ENCODE measurements at regions not wholly inside any gene's neighbourhood (a gene's known extent, or its start where the extent isn't known, plus 50 kb on each side); places are given as distances from the start of the nearest gene placed in this dataset.

DNA sequence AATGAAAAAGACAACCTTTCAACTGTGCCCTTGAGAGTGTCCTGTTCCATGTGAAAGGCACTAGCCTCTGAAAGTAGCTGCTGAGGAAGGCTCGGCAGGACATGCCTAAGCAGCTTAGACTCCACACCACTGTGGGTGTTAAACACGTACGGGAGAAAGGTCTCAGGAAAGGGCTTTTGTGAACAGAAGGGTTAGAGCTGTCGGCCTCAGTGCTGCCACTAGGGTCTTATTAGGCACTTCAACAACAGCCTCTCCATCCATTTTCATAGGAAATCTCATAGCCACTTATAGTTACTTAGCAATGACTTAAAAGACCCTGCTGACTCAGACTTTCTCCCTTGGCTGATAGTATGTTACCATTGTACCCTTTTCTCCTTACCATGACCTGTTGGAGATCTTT is 662.8 kb downstream of the TBC1D32 start:
- TF ChIP-seq ZNF513 (tag by site-specific recombination; IDR thresholded peaks at IDR 0.05), result no peak
- no peak for TF ChIP-seq ZNF670 (tag by site-specific recombination; IDR thresholded peaks at IDR 0.05; ENCODE audit: low read depth)
- TF ChIP-seq SP2 (tag by site-specific recombination; IDR thresholded peaks at IDR 0.05), result no peak
- no peak for TF ChIP-seq ZNF302 (tag by site-specific recombination; IDR thresholded peaks at IDR 0.05; ENCODE audit: low read depth)
- TF ChIP-seq, protein P1, sequence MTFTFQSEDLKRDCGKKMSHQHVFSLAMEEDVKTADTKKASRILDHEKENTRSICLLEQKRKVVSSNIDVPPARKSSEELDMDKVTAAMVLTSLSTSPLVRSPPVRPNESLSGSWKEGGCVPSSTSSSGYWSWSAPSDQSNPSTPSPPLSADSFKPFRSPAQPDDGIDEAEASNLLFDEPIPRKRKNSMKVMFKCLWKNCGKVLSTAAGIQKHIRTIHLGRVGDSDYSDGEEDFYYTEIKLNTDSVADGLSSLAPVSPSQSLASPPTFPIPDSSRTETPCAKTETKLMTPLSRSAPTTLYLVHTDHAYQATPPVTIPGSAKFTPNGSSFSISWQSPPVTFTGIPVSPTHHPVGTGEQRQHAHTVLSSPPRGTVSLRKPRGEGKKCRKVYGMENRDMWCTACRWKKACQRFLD (tag by site-specific recombination; IDR thresholded peaks at IDR 0.05), result no peak
- no peak for TF ChIP-seq FEZF1 (tag by site-specific recombination; IDR thresholded peaks at IDR 0.05)
- TF ChIP-seq ZBTB21 (tag by site-specific recombination; IDR thresholded peaks at IDR 0.05), result no peak
- TF ChIP-seq ZSCAN30 (tag by site-specific recombination; IDR thresholded peaks at IDR 0.05), result no peak
- TF ChIP-seq ZXDB (tag by site-specific recombination; IDR thresholded peaks at IDR 0.05), result no peak
- TF ChIP-seq IKZF3 (tag by site-specific recombination; IDR thresholded peaks at IDR 0.05), result no peak
- TF ChIP-seq ZNF677 (tag by site-specific recombination; IDR thresholded peaks at IDR 0.05), result no peak
- no peak for TF ChIP-seq ZNF426 (tag by site-specific recombination; IDR thresholded peaks at IDR 0.05)
- TF ChIP-seq ZNF654 (tag by site-specific recombination; IDR thresholded peaks at IDR 0.05; ENCODE audit: low read depth), result no peak
- no peak for TF ChIP-seq BCL11B (tag by site-specific recombination; IDR thresholded peaks at IDR 0.05; ENCODE audit: low read depth)
- TF ChIP-seq ZNF133 (tag by site-specific recombination; IDR thresholded peaks at IDR 0.05), result no peak
- no peak for TF ChIP-seq SCRT2 (tag by site-specific recombination; IDR thresholded peaks at IDR 0.05)
- no peak for TF ChIP-seq ZNF660 (tag by site-specific recombination; IDR thresholded peaks at IDR 0.05)
- TF ChIP-seq ZBTB6 (tag by site-specific recombination; IDR thresholded peaks at IDR 0.05), result no peak
- TF ChIP-seq, protein P2, sequence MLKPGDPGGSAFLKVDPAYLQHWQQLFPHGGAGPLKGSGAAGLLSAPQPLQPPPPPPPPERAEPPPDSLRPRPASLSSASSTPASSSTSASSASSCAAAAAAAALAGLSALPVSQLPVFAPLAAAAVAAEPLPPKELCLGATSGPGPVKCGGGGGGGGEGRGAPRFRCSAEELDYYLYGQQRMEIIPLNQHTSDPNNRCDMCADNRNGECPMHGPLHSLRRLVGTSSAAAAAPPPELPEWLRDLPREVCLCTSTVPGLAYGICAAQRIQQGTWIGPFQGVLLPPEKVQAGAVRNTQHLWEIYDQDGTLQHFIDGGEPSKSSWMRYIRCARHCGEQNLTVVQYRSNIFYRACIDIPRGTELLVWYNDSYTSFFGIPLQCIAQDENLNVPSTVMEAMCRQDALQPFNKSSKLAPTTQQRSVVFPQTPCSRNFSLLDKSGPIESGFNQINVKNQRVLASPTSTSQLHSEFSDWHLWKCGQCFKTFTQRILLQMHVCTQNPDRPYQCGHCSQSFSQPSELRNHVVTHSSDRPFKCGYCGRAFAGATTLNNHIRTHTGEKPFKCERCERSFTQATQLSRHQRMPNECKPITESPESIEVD (tag by site-specific recombination; IDR thresholded peaks at IDR 0.05), result no peak
- no peak for TF ChIP-seq ZNF394 (tag by site-specific recombination; IDR thresholded peaks at IDR 0.05; ENCODE audit: borderline replicate concordance)
- no peak overlapping the region for H3K27ac ChIP-seq (ENCODE audit: extremely low read depth, low read depth, low read length)
- H3K4me3 ChIP-seq (ENCODE audit: low read depth, low read length), result no peak overlapping the region
- ChIA-PET CTCF (interaction anchor here (0.6 kb wide), 1 partner anchor 277 kb away, joined by 3 read pairs; no protein-coding TSS in a partner anchor), POLR2A (no interaction called here)
- no peaks in the 10 kb centered on the region for H3K9me3 ChIP-seq (ENCODE audit: control insufficient read depth, insufficient read depth, low read depth, low read length)
- H3K36me3 ChIP-seq (ENCODE audit: control insufficient read depth in 2 of 2, insufficient read depth in 1 of 2, low read length in 2 of 2), result no peaks in the 10 kb centered on the region
- no peaks in the 10 kb centered on the region for H3K4me1 ChIP-seq (ENCODE audit: control insufficient read depth, insufficient read depth, low read length)

GRCh38 chr6:120652506-120652905 is 681.8 kb downstream of the TBC1D32 start:
- CTCF ChIA-PET, result no interaction called here
- no peaks in the 10 kb centered on the region for H3K36me3 ChIP-seq (ENCODE audit: control insufficient read depth in 2 of 2, insufficient read depth in 1 of 2, low read length in 2 of 2)
- H3K27ac ChIP-seq (ENCODE audit: extremely low read depth, low read depth, low read length), result no peak overlapping the region
- TF ChIP-seq PATZ1 (tag by site-specific recombination; IDR thresholded peaks at IDR 0.05), result no peak
- TF ChIP-seq ELK4 (IDR thresholded peaks at IDR 0.05; ENCODE audit: borderline replicate concordance, low read depth, low read length), result no peak
- no peak for TF ChIP-seq ZNF140 (tag by site-specific recombination; IDR thresholded peaks at IDR 0.05)
- no peak for TF ChIP-seq KLF16 (tag by site-specific recombination; IDR thresholded peaks at IDR 0.05)
- TF ChIP-seq ZNF473 (tag by site-specific recombination; IDR thresholded peaks at IDR 0.05), result no peak
- no peak for TF ChIP-seq ZNF529 (tag by site-specific recombination; IDR thresholded peaks at IDR 0.05; ENCODE audit: insufficient replicate concordance)
- no peak for TF ChIP-seq ZNF561 (tag by site-specific recombination; IDR thresholded peaks at IDR 0.05; ENCODE audit: borderline replicate concordance)
- TF ChIP-seq ZNF274 (IDR thresholded peaks at IDR 0.05; ENCODE audit: low read length), result no peak
- no peak for TF ChIP-seq ZNF274 (tag by site-specific recombination; IDR thresholded peaks at IDR 0.05; ENCODE audit: borderline replicate concordance)

More at GRCh38 chr6:120652506-120652905, 681.8 kb downstream of the TBC1D32 start:
- Histone ChIP-seq H3K4me3 (ENCODE audit: low read depth, low read length) (no peak overlapping the region), H3K4me1 (ENCODE audit: control insufficient read depth, insufficient read depth, low read length) (no peaks in the 10 kb centered on the region), H3K9me3 (ENCODE audit: control insufficient read depth, insufficient read depth, low read depth, low read length) (no peaks in the 10 kb centered on the region)
- POLR2A ChIA-PET, result no interaction called here

Data from HEK293 (cell line).